ENCODE measurements at regions not wholly inside any gene's neighbourhood (a gene's known extent, or its start where the extent isn't known, plus 50 kb on each side); places are given as distances from the start of the nearest gene placed in this dataset.

GRCh38 chr12:67078957-67079356, 190.2 kb upstream of the CAND1 start:
- TF ChIP-seq CTCF (IDR thresholded peaks at IDR 0.05) (no peak), POLR2A (IDR thresholded peaks at IDR 0.05) (no peak)
